ENCODE measurements at regions not wholly inside any gene's neighbourhood (a gene's known extent, or its start where the extent isn't known, plus 50 kb on each side); places are given as distances from the start of the nearest gene placed in this dataset.

DNA sequence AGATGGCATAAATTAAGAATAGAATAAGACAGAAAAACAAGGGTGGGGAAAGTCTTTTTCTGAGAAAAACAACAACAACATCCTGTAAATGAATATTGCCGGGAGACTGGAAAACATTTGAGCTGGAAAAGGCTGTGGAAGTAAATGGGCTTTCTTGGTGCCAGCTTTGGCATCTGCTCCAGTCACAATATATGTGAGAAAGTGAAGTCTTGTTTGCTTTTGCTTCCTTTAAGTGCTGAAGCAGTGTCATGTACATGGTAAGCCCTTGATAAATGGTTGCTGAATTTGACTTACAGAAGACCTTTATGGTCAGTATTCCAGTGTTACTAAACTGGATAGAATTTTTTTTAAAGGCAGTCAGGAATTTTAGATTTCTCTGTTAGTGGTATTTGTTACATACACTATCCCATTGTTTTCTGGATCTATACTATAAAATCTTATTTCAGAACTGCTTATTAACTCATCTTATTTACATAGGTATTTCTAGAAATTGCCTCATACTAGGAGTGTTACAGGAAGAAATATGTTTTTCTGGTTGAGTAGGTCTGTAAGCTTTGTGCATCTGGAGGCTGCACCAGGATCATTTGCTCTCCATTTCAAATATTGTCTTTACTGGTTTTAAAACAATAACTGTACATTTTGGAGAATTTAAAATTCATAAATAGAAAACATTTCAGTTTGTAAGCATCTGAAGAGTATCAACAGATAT lies 201.7 kb upstream of the FOXP2 start:
- TF ChIP-seq, protein P1, sequence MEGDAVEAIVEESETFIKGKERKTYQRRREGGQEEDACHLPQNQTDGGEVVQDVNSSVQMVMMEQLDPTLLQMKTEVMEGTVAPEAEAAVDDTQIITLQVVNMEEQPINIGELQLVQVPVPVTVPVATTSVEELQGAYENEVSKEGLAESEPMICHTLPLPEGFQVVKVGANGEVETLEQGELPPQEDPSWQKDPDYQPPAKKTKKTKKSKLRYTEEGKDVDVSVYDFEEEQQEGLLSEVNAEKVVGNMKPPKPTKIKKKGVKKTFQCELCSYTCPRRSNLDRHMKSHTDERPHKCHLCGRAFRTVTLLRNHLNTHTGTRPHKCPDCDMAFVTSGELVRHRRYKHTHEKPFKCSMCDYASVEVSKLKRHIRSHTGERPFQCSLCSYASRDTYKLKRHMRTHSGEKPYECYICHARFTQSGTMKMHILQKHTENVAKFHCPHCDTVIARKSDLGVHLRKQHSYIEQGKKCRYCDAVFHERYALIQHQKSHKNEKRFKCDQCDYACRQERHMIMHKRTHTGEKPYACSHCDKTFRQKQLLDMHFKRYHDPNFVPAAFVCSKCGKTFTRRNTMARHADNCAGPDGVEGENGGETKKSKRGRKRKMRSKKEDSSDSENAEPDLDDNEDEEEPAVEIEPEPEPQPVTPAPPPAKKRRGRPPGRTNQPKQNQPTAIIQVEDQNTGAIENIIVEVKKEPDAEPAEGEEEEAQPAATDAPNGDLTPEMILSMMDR (IDR thresholded peaks at IDR 0.05), result no peak
- no peak for TF ChIP-seq POLR2A (IDR thresholded peaks at IDR 0.05)
